Activated T-cell treated with anti-CD3 and anti-CD28 coated beads, Interleukin-2, amount 50 U/mL, for 24 hours (primary cell): ENCODE measurements at regions not wholly inside any gene's neighbourhood (a gene's known extent, or its start where the extent isn't known, plus 50 kb on each side); places are given as distances from the start of the nearest gene placed in this dataset.

ENCODE experiments used
- DNase-seq: peaks from one replicate; pipeline ENCODE4 v3.0.0-alpha.2; 2020
- H3K27ac Mint-ChIP-seq: 2 replicates; pipeline ENCODE4 v1.8.0; 2020; ENCODE audit warnings: mild to moderate bottlenecking, mixed read lengths
- H3K27me3 Mint-ChIP-seq: 2 replicates; pipeline ENCODE4 v1.8.0; 2020; ENCODE audit warnings: mixed read lengths
- H3K36me3 Mint-ChIP-seq: 2 replicates; pipeline ENCODE4 v1.8.0; 2020; ENCODE audit warnings: low read depth, mixed read lengths
- H3K4me1 Mint-ChIP-seq: 2 replicates; pipeline ENCODE4 v1.8.0; 2020; ENCODE audit warnings: low read depth, mixed read lengths
- H3K4me3 Mint-ChIP-seq: 2 replicates; pipeline ENCODE4 v1.8.0; 2020; ENCODE audit warnings: mild to moderate bottlenecking, moderate library complexity, mixed read lengths
- H3K9me3 Mint-ChIP-seq: 2 replicates; pipeline ENCODE4 v1.8.0; 2020; ENCODE audit warnings: mixed read lengths

GRCh38 chr5:136924490-136924889 is 559.1 kb upstream of the TRPC7 start:
- Mint-ChIP-seq H3K36me3 (no peaks in the 10 kb centered on the region), H3K4me3 (no peak overlapping the region), H3K4me1 (no peaks in the 10 kb centered on the region), H3K9me3 (peaks cover 13% of the 10 kb centered on the region), H3K27ac (no peak overlapping the region), H3K27me3 (no peaks in the 10 kb centered on the region)
- DNase-seq: no peak

- Mint-ChIP-seq H3K4me3 (no peak overlapping the region), H3K27ac (no peak overlapping the region), H3K4me1 (no peaks in the 10 kb centered on the region), H3K36me3 (no peaks in the 10 kb centered on the region), H3K9me3 (peaks cover 5% of the 10 kb centered on the region), H3K27me3 (no peaks in the 10 kb centered on the region)
- DNase-seq: no peak
Observed at GRCh38 chr5:136910625-136911024, 545.3 kb upstream of the TRPC7 start.

- DNase-seq: no peak
- Mint-ChIP-seq H3K4me3 (no peak overlapping the region), H3K27me3 (no peaks in the 10 kb centered on the region), H3K9me3 (peaks cover 1% of the 10 kb centered on the region), H3K27ac (no peak overlapping the region), H3K36me3 (no peaks in the 10 kb centered on the region), H3K4me1 (no peaks in the 10 kb centered on the region)
Observed at GRCh38 chr5:136909906-136910305, 544.6 kb upstream of the TRPC7 start.

GRCh38 chr5:136907371-136907770 is 542.0 kb upstream of the TRPC7 start:
- Mint-ChIP-seq H3K4me3 (no peak overlapping the region), H3K4me1 (no peaks in the 10 kb centered on the region), H3K36me3 (no peaks in the 10 kb centered on the region), H3K27ac (no peak overlapping the region), H3K27me3 (no peaks in the 10 kb centered on the region), H3K9me3 (peaks cover 1% of the 10 kb centered on the region)
- DNase-seq: no peak

GRCh38 chr5:136906545-136906944 is 541.2 kb upstream of the TRPC7 start:
- Mint-ChIP-seq H3K9me3 (no peaks in the 10 kb centered on the region), H3K27me3 (no peaks in the 10 kb centered on the region), H3K27ac (no peak overlapping the region), H3K4me3 (no peak overlapping the region), H3K36me3 (no peaks in the 10 kb centered on the region), H3K4me1 (no peaks in the 10 kb centered on the region)
- DNase-seq: no peak

- peaks cover 7% of the 10 kb centered on the region for H3K9me3 Mint-ChIP-seq
- no peak overlapping the region for H3K27ac Mint-ChIP-seq
- no peak for DNase-seq
- H3K27me3 Mint-ChIP-seq: no peaks in the 10 kb centered on the region
- H3K36me3 Mint-ChIP-seq: no peaks in the 10 kb centered on the region
- H3K4me1 Mint-ChIP-seq: no peaks in the 10 kb centered on the region
- no peak overlapping the region for H3K4me3 Mint-ChIP-seq
Observed at GRCh38 chr5:136905571-136905970, 540.2 kb upstream of the TRPC7 start.

GRCh38 chr5:136894070-136894469 is 528.7 kb upstream of the TRPC7 start:
- Mint-ChIP-seq H3K9me3 (peaks cover 3% of the 10 kb centered on the region), H3K27me3 (no peaks in the 10 kb centered on the region), H3K4me3 (no peak overlapping the region), H3K4me1 (no peaks in the 10 kb centered on the region), H3K27ac (no peak overlapping the region), H3K36me3 (no peaks in the 10 kb centered on the region)
- no peak for DNase-seq

- Mint-ChIP-seq H3K27me3 (no peaks in the 10 kb centered on the region), H3K27ac (no peak overlapping the region), H3K4me3 (no peak overlapping the region), H3K9me3 (no peaks in the 10 kb centered on the region), H3K4me1 (no peaks in the 10 kb centered on the region), H3K36me3 (no peaks in the 10 kb centered on the region)
- DNase-seq: no peak
Observed at GRCh38 chr5:136892000-136892399, 526.7 kb upstream of the TRPC7 start.

GRCh38 chr5:136891175-136891972 is 526.0 kb upstream of the TRPC7 start:
- H3K4me3 Mint-ChIP-seq: no peak overlapping the region
- no peaks in the 10 kb centered on the region for H3K36me3 Mint-ChIP-seq
- no peaks in the 10 kb centered on the region for H3K9me3 Mint-ChIP-seq
- no peaks in the 10 kb centered on the region for H3K4me1 Mint-ChIP-seq
- no peak overlapping the region for H3K27ac Mint-ChIP-seq
- no peaks in the 10 kb centered on the region for H3K27me3 Mint-ChIP-seq
- DNase-seq: no peak

GRCh38 chr5:136890431-136891148 is 525.2 kb upstream of the TRPC7 start:
- Mint-ChIP-seq H3K4me1 (no peaks in the 10 kb centered on the region), H3K27ac (no peak overlapping the region), H3K9me3 (peaks cover 1% of the 10 kb centered on the region), H3K36me3 (no peaks in the 10 kb centered on the region), H3K4me3 (no peak overlapping the region), H3K27me3 (no peaks in the 10 kb centered on the region)
- DNase-seq: no peak

GRCh38 chr5:136886608-136887007 is 521.3 kb upstream of the TRPC7 start:
- no peak for DNase-seq
- Mint-ChIP-seq H3K36me3 (no peaks in the 10 kb centered on the region), H3K27ac (no peak overlapping the region), H3K27me3 (no peaks in the 10 kb centered on the region), H3K4me1 (no peaks in the 10 kb centered on the region), H3K4me3 (no peak overlapping the region), H3K9me3 (peaks cover 12% of the 10 kb centered on the region)

GRCh38 chr5:136864960-136865359 is 499.6 kb upstream of the TRPC7 start:
- Mint-ChIP-seq H3K36me3 (no peaks in the 10 kb centered on the region), H3K27me3 (no peaks in the 10 kb centered on the region), H3K4me3 (no peak overlapping the region), H3K4me1 (no peaks in the 10 kb centered on the region), H3K9me3 (no peaks in the 10 kb centered on the region), H3K27ac (no peak overlapping the region)
- DNase-seq: no peak

- Mint-ChIP-seq H3K27me3 (no peaks in the 10 kb centered on the region), H3K4me3 (no peak overlapping the region), H3K36me3 (no peaks in the 10 kb centered on the region), H3K27ac (no peak overlapping the region), H3K9me3 (peaks cover 12% of the 10 kb centered on the region), H3K4me1 (no peaks in the 10 kb centered on the region)
- DNase-seq: no peak
Observed at GRCh38 chr5:136856648-136857047, 491.3 kb upstream of the TRPC7 start.

GRCh38 chr5:136853971-136854370 is 488.6 kb upstream of the TRPC7 start:
- no peaks in the 10 kb centered on the region for H3K4me1 Mint-ChIP-seq
- no peaks in the 10 kb centered on the region for H3K27me3 Mint-ChIP-seq
- H3K4me3 Mint-ChIP-seq: no peak overlapping the region
- H3K9me3 Mint-ChIP-seq: peaks cover 22% of the 10 kb centered on the region
- H3K36me3 Mint-ChIP-seq: no peaks in the 10 kb centered on the region
- DNase-seq: no peak
- no peak overlapping the region for H3K27ac Mint-ChIP-seq

- no peak for DNase-seq
- Mint-ChIP-seq H3K4me3 (no peak overlapping the region), H3K27ac (no peak overlapping the region), H3K9me3 (no peaks in the 10 kb centered on the region), H3K36me3 (no peaks in the 10 kb centered on the region), H3K4me1 (no peaks in the 10 kb centered on the region), H3K27me3 (no peaks in the 10 kb centered on the region)
Observed at GRCh38 chr5:136840601-136841000, 475.3 kb upstream of the TRPC7 start.
